ENCODE measurements at regions not wholly inside any gene's neighbourhood (a gene's known extent, or its start where the extent isn't known, plus 50 kb on each side); places are given as distances from the start of the nearest gene placed in this dataset.

DNA sequence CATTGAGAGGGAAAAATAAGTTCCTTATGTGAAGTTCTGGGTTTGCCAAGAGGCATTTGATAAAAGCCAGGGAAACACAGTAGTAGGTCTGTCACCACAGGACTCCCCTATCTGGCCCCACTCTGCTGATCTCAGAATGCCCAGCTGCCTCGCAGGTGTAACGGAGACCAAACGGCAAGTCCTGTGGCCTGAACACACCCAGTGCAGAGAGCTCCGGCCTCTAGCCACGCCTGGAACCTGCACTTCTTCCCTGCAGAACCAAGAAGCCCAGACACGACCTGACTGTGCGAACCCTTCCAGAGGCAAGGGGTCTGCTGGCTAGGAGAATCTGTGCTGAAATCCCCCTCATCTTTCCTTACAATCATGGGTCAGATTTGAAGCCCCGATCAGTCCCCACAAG is 432.8 kb upstream of the B3GAT1 start:
- Histone ChIP-seq H3K27me3 (peaks cover 49% of the 10 kb centered on the region), H3K36me3 (no peaks in the 10 kb centered on the region), H3K4me3 (no peak overlapping the region), H3K27ac (no peak overlapping the region), H3K4me1 (no peaks in the 10 kb centered on the region), H3K9me3 (no peaks in the 10 kb centered on the region)
- WGBS, 2 donors (ENCODE audit: low coverage in 1 of 2): 95% methylated on average over 2 of the region's 8 CpGs; no CpG with 5 or more reads in 1 of the 2 donors
- ATAC-seq: no peak
- TF ChIP-seq, protein P1, sequence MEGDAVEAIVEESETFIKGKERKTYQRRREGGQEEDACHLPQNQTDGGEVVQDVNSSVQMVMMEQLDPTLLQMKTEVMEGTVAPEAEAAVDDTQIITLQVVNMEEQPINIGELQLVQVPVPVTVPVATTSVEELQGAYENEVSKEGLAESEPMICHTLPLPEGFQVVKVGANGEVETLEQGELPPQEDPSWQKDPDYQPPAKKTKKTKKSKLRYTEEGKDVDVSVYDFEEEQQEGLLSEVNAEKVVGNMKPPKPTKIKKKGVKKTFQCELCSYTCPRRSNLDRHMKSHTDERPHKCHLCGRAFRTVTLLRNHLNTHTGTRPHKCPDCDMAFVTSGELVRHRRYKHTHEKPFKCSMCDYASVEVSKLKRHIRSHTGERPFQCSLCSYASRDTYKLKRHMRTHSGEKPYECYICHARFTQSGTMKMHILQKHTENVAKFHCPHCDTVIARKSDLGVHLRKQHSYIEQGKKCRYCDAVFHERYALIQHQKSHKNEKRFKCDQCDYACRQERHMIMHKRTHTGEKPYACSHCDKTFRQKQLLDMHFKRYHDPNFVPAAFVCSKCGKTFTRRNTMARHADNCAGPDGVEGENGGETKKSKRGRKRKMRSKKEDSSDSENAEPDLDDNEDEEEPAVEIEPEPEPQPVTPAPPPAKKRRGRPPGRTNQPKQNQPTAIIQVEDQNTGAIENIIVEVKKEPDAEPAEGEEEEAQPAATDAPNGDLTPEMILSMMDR (IDR thresholded peaks at IDR 0.05): no peak
- TF ChIP-seq POLR2A (IDR thresholded peaks at IDR 0.05): no peak
- no peak for TF ChIP-seq EP300 (IDR thresholded peaks at IDR 0.05)
- TF ChIP-seq POLR2AphosphoS5 (IDR thresholded peaks at IDR 0.05): no peak

DNA sequence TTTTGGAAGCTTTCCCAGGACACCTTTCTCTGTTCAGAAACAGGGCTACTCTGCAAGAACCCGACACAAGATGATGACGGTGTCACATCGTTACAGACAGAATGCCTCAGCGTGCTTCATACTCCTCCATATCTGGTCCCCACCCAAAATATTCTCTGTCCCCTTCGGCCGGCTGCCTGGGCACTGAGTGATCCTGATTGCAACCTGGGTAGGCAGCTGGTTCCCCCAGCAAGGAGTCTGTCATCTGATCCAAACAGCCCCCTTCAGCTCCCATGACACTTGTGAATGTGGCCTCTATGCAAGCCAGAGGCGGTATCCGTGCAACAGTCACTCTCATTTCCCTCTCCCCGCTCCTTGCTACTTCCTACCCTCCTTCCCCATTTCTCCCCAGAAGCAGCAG is 431.7 kb upstream of the B3GAT1 start:
- WGBS, 2 donors (ENCODE audit: low coverage in 1 of 2): 80 to 81% methylated on average over 2 to 9 of the region's 9 CpGs
- Histone ChIP-seq H3K4me3 (no peak overlapping the region), H3K27ac (no peak overlapping the region), H3K27me3 (peaks cover 49% of the 10 kb centered on the region), H3K9me3 (no peaks in the 10 kb centered on the region), H3K4me1 (no peaks in the 10 kb centered on the region), H3K36me3 (no peaks in the 10 kb centered on the region)
- TF ChIP-seq POLR2A (IDR thresholded peaks at IDR 0.05) (no peak), EP300 (IDR thresholded peaks at IDR 0.05) (no peak), POLR2AphosphoS5 (IDR thresholded peaks at IDR 0.05) (no peak)
- TF ChIP-seq, protein P1 (IDR thresholded peaks at IDR 0.05): no peak
- ATAC-seq: no peak

DNA sequence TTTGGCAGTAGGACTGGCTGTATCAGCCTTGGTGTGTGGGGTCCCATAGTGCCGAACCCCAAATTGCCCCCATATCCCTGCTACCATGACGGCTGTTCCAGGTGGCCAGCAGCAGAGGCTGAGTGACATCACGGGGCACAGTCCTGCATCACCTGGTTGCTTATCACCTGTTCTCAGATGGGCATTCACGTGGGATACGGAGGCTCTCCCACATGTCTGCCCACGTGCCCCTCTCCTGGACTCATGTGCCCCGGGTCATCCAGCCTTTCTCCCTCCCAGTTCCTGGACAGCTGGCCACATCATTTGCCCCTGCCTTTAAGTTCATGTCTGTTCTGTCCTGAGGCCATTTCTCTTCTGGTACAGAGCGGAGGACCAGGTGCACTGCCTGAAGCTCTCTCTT is 431.0 kb upstream of the B3GAT1 start:
- WGBS, 2 donors (ENCODE audit: low coverage in 1 of 2): 100% methylated on average over 1 of the region's 8 CpGs; no CpG with 5 or more reads in 1 of the 2 donors
- H3K9me3 ChIP-seq: no peaks in the 10 kb centered on the region
- ATAC-seq: no peak
- no peak overlapping the region for H3K27ac ChIP-seq
- H3K27me3 ChIP-seq: peaks cover 49% of the 10 kb centered on the region
- H3K4me1 ChIP-seq: no peaks in the 10 kb centered on the region
- no peaks in the 10 kb centered on the region for H3K36me3 ChIP-seq
- TF ChIP-seq EP300 (IDR thresholded peaks at IDR 0.05) (no peak), POLR2A (IDR thresholded peaks at IDR 0.05) (no peak), POLR2AphosphoS5 (IDR thresholded peaks at IDR 0.05) (no peak)
- TF ChIP-seq, protein P1 (IDR thresholded peaks at IDR 0.05): no peak
- H3K4me3 ChIP-seq: no peak overlapping the region

DNA sequence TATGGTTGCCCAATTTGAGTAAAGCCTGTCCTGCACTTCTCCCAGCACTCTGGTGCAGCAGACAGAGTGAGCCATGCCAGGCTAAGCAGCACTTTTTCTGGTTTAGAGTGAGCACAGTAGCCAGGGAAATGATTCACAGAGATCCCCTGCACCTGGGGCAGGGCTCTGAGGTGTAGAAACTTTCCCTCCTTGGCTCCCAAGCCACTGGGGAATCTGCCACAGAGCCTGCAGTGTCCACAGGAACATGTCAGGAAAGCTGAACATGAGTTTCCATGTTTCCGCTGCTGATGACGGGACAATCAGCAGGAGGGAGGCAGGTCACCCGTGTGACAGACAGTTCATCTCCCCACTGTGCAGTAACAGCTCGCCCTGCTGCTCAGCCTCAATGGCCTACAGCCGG is 429.9 kb upstream of the B3GAT1 start:
- no peak for ATAC-seq
- H3K9me3 ChIP-seq: no peaks in the 10 kb centered on the region
- peaks cover 49% of the 10 kb centered on the region for H3K27me3 ChIP-seq
- no peaks in the 10 kb centered on the region for H3K36me3 ChIP-seq
- no peak overlapping the region for H3K27ac ChIP-seq
- WGBS, 2 donors (ENCODE audit: low coverage in 1 of 2): 71 to 75% methylated on average over 2 to 4 of the region's 5 CpGs
- no peaks in the 10 kb centered on the region for H3K4me1 ChIP-seq
- no peak overlapping the region for H3K4me3 ChIP-seq
- TF ChIP-seq, protein P1 (IDR thresholded peaks at IDR 0.05): no peak
- no peak for TF ChIP-seq EP300 (IDR thresholded peaks at IDR 0.05)
- no peak for TF ChIP-seq POLR2AphosphoS5 (IDR thresholded peaks at IDR 0.05)
- no peak for TF ChIP-seq POLR2A (IDR thresholded peaks at IDR 0.05)

DNA sequence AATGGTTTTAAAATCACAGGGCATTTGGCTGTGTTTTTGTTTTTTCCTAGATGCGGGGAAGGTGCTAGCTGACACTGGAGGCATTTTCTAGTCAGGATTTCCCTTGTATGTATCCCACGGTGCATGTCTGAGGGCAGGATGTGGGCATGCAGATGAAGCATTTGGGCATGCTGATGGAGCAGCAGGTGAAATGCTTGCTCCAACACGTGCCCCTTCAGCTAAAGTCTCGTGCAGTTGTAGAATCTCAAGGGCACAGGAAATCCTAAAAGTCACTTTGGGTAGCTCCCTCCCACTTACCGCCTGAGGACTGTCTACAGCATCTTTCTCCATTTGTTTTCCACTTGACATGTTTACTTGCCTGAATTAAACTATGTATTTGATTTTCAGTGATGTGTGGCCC is 429.4 kb upstream of the B3GAT1 start:
- Histone ChIP-seq H3K36me3 (no peaks in the 10 kb centered on the region), H3K27me3 (peaks cover 49% of the 10 kb centered on the region), H3K9me3 (no peaks in the 10 kb centered on the region), H3K4me3 (no peak overlapping the region), H3K27ac (no peak overlapping the region), H3K4me1 (no peaks in the 10 kb centered on the region)
- 56 to 61% methylated on average over 4 to 5 of the region's 5 CpGs for WGBS, 2 donors (ENCODE audit: low coverage in 1 of 2)
- TF ChIP-seq POLR2AphosphoS5 (IDR thresholded peaks at IDR 0.05) (no peak), POLR2A (IDR thresholded peaks at IDR 0.05) (no peak), EP300 (IDR thresholded peaks at IDR 0.05) (no peak)
- TF ChIP-seq, protein P1 (IDR thresholded peaks at IDR 0.05): no peak
- ATAC-seq: no peak
